Choroid plexus epithelial cell (primary cell): ENCODE measurements at regions not wholly inside any gene's neighbourhood (a gene's known extent, or its start where the extent isn't known, plus 50 kb on each side); places are given as distances from the start of the nearest gene placed in this dataset.

Source experiments
- DNase-seq: peaks from one replicate; pipeline ENCODE4 v3.0.0-alpha.2; 2010; ENCODE audit warnings: low read depth
- H3K4me3 ChIP-seq: 2 replicates; pipeline ENCODE4 v1.5.1; 2011; ENCODE audit warnings: low read depth, mild to moderate bottlenecking, control low read depth, low read length, moderate library complexity
- CTCF ChIP-seq: conservative IDR thresholded peaks from 2 replicates; pipeline ENCODE4 v1.5.1; 2011; ENCODE audit warnings: low read depth, mild to moderate bottlenecking, control low read depth, inconsistent platforms, low read length, moderate library complexity

- no peak for TF ChIP-seq CTCF
- no peak for DNase-seq
- no peak overlapping the region for H3K4me3 ChIP-seq
These were observed 337.2 kb upstream of the PROX1 start for GRCh38 chr1:213650603-213651002.

- TF ChIP-seq CTCF, result no peak
- no peak overlapping the region for H3K4me3 ChIP-seq
- DNase-seq, result no peak
These were observed 336.7 kb upstream of the PROX1 start for GRCh38 chr1:213651077-213651476.

- no peak for DNase-seq
- H3K4me3 ChIP-seq, result no peak overlapping the region
- no peak for TF ChIP-seq CTCF
These were observed 335.7 kb upstream of the PROX1 start for GRCh38 chr1:213652109-213652508.

GRCh38 chr1:213656039-213656438 lies 331.7 kb upstream of the PROX1 start:
- TF ChIP-seq CTCF, result no peak
- no peak overlapping the region for H3K4me3 ChIP-seq
- DNase-seq, result no peak

- no peak for DNase-seq
- TF ChIP-seq CTCF, result no peak
- H3K4me3 ChIP-seq, result no peak overlapping the region
These were observed 331.3 kb upstream of the PROX1 start for GRCh38 chr1:213656503-213656902.

GRCh38 chr1:213657013-213657412 lies 330.8 kb upstream of the PROX1 start:
- DNase-seq, result no peak
- no peak overlapping the region for H3K4me3 ChIP-seq
- no peak for TF ChIP-seq CTCF

GRCh38 chr1:213657879-213658278 lies 329.9 kb upstream of the PROX1 start:
- H3K4me3 ChIP-seq, result no peak overlapping the region
- DNase-seq, result no peak
- TF ChIP-seq CTCF, result no peak
